Panc1 (cell line): ENCODE measurements at regions not wholly inside any gene's neighbourhood (a gene's known extent, or its start where the extent isn't known, plus 50 kb on each side); places are given as distances from the start of the nearest gene placed in this dataset.
"Not testable (repeated sequence)": the region's sequence is repeated elsewhere in the genome, so short reads cannot be mapped to it uniquely, and the experiment has no call there.

ENCODE experiments used
- POLR2AphosphoS5 ChIP-seq: IDR thresholded peaks from 2 replicates; pipeline ENCODE4 v1.6.1; 2012; ENCODE audit warnings: mild to moderate bottlenecking, low read depth, low read length, moderate library complexity
- TF ChIP-seq, protein P1 (sequence below): fragments of 450-650 bp; IDR thresholded peaks from 2 replicates; pipeline ENCODE4 v1.5.1; 2017; ENCODE audit warnings: mild to moderate bottlenecking

DNA sequence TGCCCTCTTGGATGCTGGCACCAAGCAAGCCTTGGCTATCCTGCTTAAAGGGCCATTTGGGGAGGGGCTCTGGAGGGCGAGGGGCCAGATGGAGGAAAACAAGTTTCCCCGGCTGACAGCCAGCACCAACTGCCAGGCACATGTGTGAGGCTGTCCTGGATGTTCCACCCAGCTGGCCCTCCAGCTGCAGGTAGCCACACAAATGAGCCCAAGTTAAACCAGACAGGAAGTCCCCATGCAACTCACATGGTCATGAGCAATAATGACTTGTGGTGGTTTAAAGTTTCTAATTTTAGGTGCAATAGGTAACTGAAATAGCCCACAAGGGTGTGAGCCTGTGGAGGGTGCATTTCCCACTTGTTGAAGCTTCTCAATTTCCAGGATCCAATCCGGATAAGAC is 198.0 kb downstream of the OTOP1 start:
- TF ChIP-seq, protein P1, sequence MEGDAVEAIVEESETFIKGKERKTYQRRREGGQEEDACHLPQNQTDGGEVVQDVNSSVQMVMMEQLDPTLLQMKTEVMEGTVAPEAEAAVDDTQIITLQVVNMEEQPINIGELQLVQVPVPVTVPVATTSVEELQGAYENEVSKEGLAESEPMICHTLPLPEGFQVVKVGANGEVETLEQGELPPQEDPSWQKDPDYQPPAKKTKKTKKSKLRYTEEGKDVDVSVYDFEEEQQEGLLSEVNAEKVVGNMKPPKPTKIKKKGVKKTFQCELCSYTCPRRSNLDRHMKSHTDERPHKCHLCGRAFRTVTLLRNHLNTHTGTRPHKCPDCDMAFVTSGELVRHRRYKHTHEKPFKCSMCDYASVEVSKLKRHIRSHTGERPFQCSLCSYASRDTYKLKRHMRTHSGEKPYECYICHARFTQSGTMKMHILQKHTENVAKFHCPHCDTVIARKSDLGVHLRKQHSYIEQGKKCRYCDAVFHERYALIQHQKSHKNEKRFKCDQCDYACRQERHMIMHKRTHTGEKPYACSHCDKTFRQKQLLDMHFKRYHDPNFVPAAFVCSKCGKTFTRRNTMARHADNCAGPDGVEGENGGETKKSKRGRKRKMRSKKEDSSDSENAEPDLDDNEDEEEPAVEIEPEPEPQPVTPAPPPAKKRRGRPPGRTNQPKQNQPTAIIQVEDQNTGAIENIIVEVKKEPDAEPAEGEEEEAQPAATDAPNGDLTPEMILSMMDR = not testable (repeated sequence)
- TF ChIP-seq POLR2AphosphoS5 = not testable (repeated sequence)
